PC-9 (cell line): ENCODE measurements at regions not wholly inside any gene's neighbourhood (a gene's known extent, or its start where the extent isn't known, plus 50 kb on each side); places are given as distances from the start of the nearest gene placed in this dataset.

Source experiments
- BruUV-seq: library from RNA; stranded (reverse); fragments of 400-500 nt; replicated peaks from 2 replicates; lab custom pipeline; 2021; lab: Mats Ljungman, UMichigan
- CTCF ChIA-PET: fragments of 300-600 bp; sonication (Branson Sonifier 250); formaldehyde crosslinking; loops from one replicate; lab custom pipeline; 2022; ENCODE audit warnings: antibody characterized with exemption; lab: Charles Lee
- POLR2A ChIA-PET: fragments of 300-600 bp; sonication (Branson Sonifier 250); formaldehyde crosslinking; loops from one replicate; lab custom pipeline; 2022; ENCODE audit warnings: antibody characterized with exemption; ENCODE audit not compliant: unreplicated experiment; lab: Charles Lee
- DNase-seq, 2 experiments: peaks; one replicate each; pipeline versions ENCODE4 v3.0.0 to v3.0.0-alpha.2; 2015 to 2022; ENCODE audit warnings: mixed read lengths in 1 of 2
- H2AFZ ChIP-seq: fragments of 200-600 bp; sonication (generic); 2 replicates; pipeline ENCODE4 v1.8.1; 2017; ENCODE audit warnings: antibody characterized with exemption
- H3F3A ChIP-seq: fragments of 200-600 bp; sonication (generic); 2 replicates; pipeline ENCODE4 v1.8.1; 2017; ENCODE audit warnings: antibody characterized with exemption, mild to moderate bottlenecking, low read depth; ENCODE audit not compliant: insufficient read depth
- H3K27ac ChIP-seq: fragments of 200-600 bp; sonication (generic); 2 replicates; pipeline ENCODE4 v1.6.1; 2016; ENCODE audit warnings: mixed run types
- H3K27me3 ChIP-seq: fragments of 200-600 bp; sonication (generic); 2 replicates; pipeline ENCODE4 v1.6.1; 2016; ENCODE audit warnings: low read depth, mixed run types; ENCODE audit not compliant: insufficient read depth
- H3K36me3 ChIP-seq: fragments of 200-600 bp; sonication (generic); 2 replicates; pipeline ENCODE4 v1.6.1; 2016; ENCODE audit warnings: low read depth, mixed run types
- H3K4me1 ChIP-seq: fragments of 200-600 bp; sonication (generic); replicated peaks from 2 replicates; pipeline ENCODE4 v1.6.1; 2016; ENCODE audit warnings: mixed run types; ENCODE audit not compliant: insufficient read depth
- H3K4me2 ChIP-seq: fragments of 200-600 bp; sonication (generic); 2 replicates; pipeline ENCODE4 v1.6.1; 2017; ENCODE audit warnings: mixed run types
- H3K4me3 ChIP-seq: fragments of 200-600 bp; sonication (generic); 2 replicates; pipeline ENCODE4 v1.6.1; 2016; ENCODE audit warnings: mixed run types
- H3K79me2 ChIP-seq: fragments of 200-600 bp; sonication (generic); 2 replicates; pipeline ENCODE4 v1.6.1; 2017; ENCODE audit warnings: low read depth, mixed run types
- H3K9me2 ChIP-seq: fragments of 200-600 bp; sonication (generic); 2 replicates; pipeline ENCODE4 v1.8.1; 2017; ENCODE audit warnings: mild to moderate bottlenecking; ENCODE audit not compliant: insufficient read depth
- H3K9me3 ChIP-seq: fragments of 200-600 bp; sonication (generic); 2 replicates; pipeline ENCODE4 v1.8.1; 2016; ENCODE audit warnings: low read depth; ENCODE audit not compliant: insufficient read depth
- H4K20me1 ChIP-seq: fragments of 200-600 bp; sonication (generic); 2 replicates; pipeline ENCODE4 v1.8.1; 2017; ENCODE audit not compliant: insufficient read depth
- CTCF ChIP-seq: fragments of 200-600 bp; sonication (generic); conservative IDR thresholded peaks from 2 replicates; pipeline ENCODE4 v1.6.1; 2017; ENCODE audit warnings: mixed run types, antibody characterized with exemption, mild to moderate bottlenecking, moderate library complexity
- EZH2 ChIP-seq: fragments of 200-600 bp; sonication (generic); IDR thresholded peaks from 2 replicates; pipeline ENCODE4 v1.8.0; 2017; ENCODE audit warnings: antibody characterized with exemption, low read depth
- intact Hi-C: fragments of 100-400 bp; cut with micrococcal nuclease; formaldehyde crosslinking; loops from one replicate; pipeline ENCODE4 v1.10.0; 2022; ENCODE audit not compliant: unreplicated experiment

GRCh38 chr4:159677521-159677920 is 574.6 kb downstream of the RAPGEF2 start:
- H3K27me3 ChIP-seq: no peaks in the 10 kb centered on the region
- H4K20me1 ChIP-seq: no peaks in the 10 kb centered on the region
- no peak for TF ChIP-seq CTCF
- TF ChIP-seq EZH2: no peak
- intact Hi-C loops: no loop called here
- POLR2A ChIA-PET: no interaction called here
- no peak overlapping the region for H3K4me2 ChIP-seq
- H3K27ac ChIP-seq: no peak overlapping the region
- H3K9me3 ChIP-seq: no peaks in the 10 kb centered on the region
- CTCF ChIA-PET: no interaction called here
- peak in 1 of 2 experiments; percentile 52 for DNase-seq
- H3F3A ChIP-seq: no peaks in the 10 kb centered on the region
- no peaks in the 10 kb centered on the region for H3K9me2 ChIP-seq
- no peaks in the 10 kb centered on the region for H3K4me1 ChIP-seq
- no peak overlapping the region for H3K4me3 ChIP-seq
- no TSS peak for BruUV-seq
- H2AFZ ChIP-seq: no peak overlapping the region
- H3K36me3 ChIP-seq: no peaks in the 10 kb centered on the region
- no peaks in the 10 kb centered on the region for H3K79me2 ChIP-seq

GRCh38 chr4:159682996-159683395 is 580.1 kb downstream of the RAPGEF2 start:
- Histone ChIP-seq H3K9me2 (no peaks in the 10 kb centered on the region), H2AFZ (no peak overlapping the region), H3K27ac (no peak overlapping the region), H3K4me1 (no peaks in the 10 kb centered on the region), H3K9me3 (no peaks in the 10 kb centered on the region), H4K20me1 (no peaks in the 10 kb centered on the region), H3K36me3 (no peaks in the 10 kb centered on the region), H3F3A (no peaks in the 10 kb centered on the region), H3K27me3 (no peaks in the 10 kb centered on the region), H3K4me3 (no peak overlapping the region), H3K4me2 (no peak overlapping the region), H3K79me2 (no peaks in the 10 kb centered on the region)
- TF ChIP-seq CTCF (no peak), EZH2 (no peak)
- no peak for DNase-seq
- BruUV-seq: no TSS peak
- ChIA-PET CTCF (no interaction called here), POLR2A (no interaction called here)
- intact Hi-C loops: no loop called here

GRCh38 chr4:159684061-159684460 is 581.2 kb downstream of the RAPGEF2 start:
- H3F3A ChIP-seq: no peaks in the 10 kb centered on the region
- H3K27me3 ChIP-seq: no peaks in the 10 kb centered on the region
- H3K4me3 ChIP-seq: no peak overlapping the region
- CTCF ChIA-PET: no interaction called here
- H2AFZ ChIP-seq: no peak overlapping the region
- intact Hi-C loops: no loop called here
- no peaks in the 10 kb centered on the region; the same call in 1 of the 2 replicates for H3K9me2 ChIP-seq
- POLR2A ChIA-PET: interaction anchor here (0.6 kb wide), 1 partner anchor 546 kb away, joined by 7 read pairs; no protein-coding TSS in a partner anchor
- no peaks in the 10 kb centered on the region for H3K79me2 ChIP-seq
- H3K4me1 ChIP-seq: no peaks in the 10 kb centered on the region
- TF ChIP-seq EZH2: no peak
- TF ChIP-seq CTCF: no peak
- no peak for DNase-seq
- H3K27ac ChIP-seq: no peak overlapping the region
- BruUV-seq: no TSS peak
- no peaks in the 10 kb centered on the region for H4K20me1 ChIP-seq
- no peaks in the 10 kb centered on the region for H3K9me3 ChIP-seq
- H3K36me3 ChIP-seq: no peaks in the 10 kb centered on the region
- H3K4me2 ChIP-seq: no peak overlapping the region
